ENCODE measurements at regions not wholly inside any gene's neighbourhood (a gene's known extent, or its start where the extent isn't known, plus 50 kb on each side); places are given as distances from the start of the nearest gene placed in this dataset.

- TF ChIP-seq, protein P1, sequence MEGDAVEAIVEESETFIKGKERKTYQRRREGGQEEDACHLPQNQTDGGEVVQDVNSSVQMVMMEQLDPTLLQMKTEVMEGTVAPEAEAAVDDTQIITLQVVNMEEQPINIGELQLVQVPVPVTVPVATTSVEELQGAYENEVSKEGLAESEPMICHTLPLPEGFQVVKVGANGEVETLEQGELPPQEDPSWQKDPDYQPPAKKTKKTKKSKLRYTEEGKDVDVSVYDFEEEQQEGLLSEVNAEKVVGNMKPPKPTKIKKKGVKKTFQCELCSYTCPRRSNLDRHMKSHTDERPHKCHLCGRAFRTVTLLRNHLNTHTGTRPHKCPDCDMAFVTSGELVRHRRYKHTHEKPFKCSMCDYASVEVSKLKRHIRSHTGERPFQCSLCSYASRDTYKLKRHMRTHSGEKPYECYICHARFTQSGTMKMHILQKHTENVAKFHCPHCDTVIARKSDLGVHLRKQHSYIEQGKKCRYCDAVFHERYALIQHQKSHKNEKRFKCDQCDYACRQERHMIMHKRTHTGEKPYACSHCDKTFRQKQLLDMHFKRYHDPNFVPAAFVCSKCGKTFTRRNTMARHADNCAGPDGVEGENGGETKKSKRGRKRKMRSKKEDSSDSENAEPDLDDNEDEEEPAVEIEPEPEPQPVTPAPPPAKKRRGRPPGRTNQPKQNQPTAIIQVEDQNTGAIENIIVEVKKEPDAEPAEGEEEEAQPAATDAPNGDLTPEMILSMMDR (IDR thresholded peaks at IDR 0.05; ENCODE audit: borderline replicate concordance, insufficient read depth, low read depth, low read length), result no peak
- H3K4me3 ChIP-seq (ENCODE audit: low read depth, low read length), result no peak overlapping the region
Measured at GRCh38 chr1:229798558-229798957, 172.5 kb downstream of the URB2 start.

- no peak overlapping the region for H3K4me3 ChIP-seq (ENCODE audit: low read depth, low read length)
- TF ChIP-seq, protein P1 (IDR thresholded peaks at IDR 0.05; ENCODE audit: borderline replicate concordance, insufficient read depth, low read depth, low read length), result no peak
Measured at GRCh38 chr1:229803626-229804217, 177.7 kb downstream of the URB2 start.

GRCh38 chr1:229808272-229808671, 182.2 kb downstream of the URB2 start:
- TF ChIP-seq, protein P1 (IDR thresholded peaks at IDR 0.05; ENCODE audit: borderline replicate concordance, insufficient read depth, low read depth, low read length), result no peak
- no peak overlapping the region for H3K4me3 ChIP-seq (ENCODE audit: low read depth, low read length)

DNA sequence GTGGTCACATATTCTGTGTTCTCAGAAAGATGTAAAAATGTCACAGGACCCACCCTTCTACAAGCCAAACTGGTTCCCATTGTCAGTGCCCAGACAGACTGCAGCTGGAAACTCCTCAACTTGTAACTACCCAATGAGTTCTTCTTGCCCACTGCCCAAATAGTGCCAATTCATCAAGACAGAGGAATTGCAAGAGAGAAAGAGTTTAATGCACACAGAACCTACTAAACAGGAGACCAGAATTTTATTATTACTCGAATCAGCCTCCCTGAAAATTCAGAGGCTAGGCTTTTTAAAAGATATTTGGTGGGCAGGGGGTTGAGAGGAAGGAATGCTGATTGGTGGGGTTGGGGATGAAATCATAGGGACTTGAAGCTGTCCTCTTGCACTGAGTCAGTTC, 184.1 kb downstream of the URB2 start:
- TF ChIP-seq, protein P1 (IDR thresholded peaks at IDR 0.05; ENCODE audit: borderline replicate concordance, insufficient read depth, low read depth, low read length), result no peak
- no peak overlapping the region for H3K4me3 ChIP-seq (ENCODE audit: low read depth, low read length)

GRCh38 chr1:229810961-229811360, 184.9 kb downstream of the URB2 start:
- H3K4me3 ChIP-seq (ENCODE audit: low read depth, low read length), result no peak overlapping the region
- TF ChIP-seq, protein P1 (IDR thresholded peaks at IDR 0.05; ENCODE audit: borderline replicate concordance, insufficient read depth, low read depth, low read length), result no peak

DNA sequence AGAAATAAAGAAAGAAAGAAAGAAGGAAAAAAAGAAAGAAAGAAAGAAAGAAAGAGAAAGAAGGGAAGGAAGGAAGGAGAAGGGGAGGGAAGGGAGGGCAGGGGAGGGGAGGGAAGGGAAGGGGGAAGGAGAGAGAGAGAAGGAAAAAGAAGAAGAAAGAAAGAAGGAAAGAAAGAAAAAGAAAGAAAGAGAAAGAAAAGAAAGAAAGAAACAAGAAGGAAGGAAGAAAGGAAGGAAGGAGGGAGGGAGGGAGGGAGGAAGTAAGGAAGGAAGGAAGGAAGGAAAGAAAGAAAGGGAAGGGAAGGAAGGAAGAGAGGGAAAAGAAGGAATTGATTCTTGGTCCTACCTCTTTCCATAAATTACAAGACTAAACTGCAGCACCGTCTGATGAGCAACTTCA, 186.1 kb downstream of the URB2 start:
- TF ChIP-seq, protein P1 (IDR thresholded peaks at IDR 0.05; ENCODE audit: borderline replicate concordance, insufficient read depth, low read depth, low read length), result no peak

DNA sequence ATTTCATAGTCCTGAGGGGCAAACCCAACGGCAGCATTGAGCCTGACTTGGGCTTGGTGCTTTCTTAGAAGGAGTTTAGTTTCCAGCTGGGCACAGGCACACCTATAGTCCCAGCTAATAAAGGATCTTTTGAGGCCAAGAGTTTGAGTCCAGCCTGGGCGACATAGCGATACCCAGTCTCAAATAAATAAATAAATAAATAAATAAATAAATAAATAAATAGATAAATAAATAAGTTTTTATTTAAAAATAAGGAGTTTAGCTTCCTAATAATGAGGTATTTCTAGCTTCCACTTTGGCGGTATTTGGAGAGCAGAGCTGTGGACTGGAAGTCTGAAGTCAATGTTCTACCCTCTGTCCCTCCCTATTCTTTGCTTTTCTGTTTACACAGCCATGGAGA, 186.6 kb downstream of the URB2 start:
- no peak overlapping the region for H3K4me3 ChIP-seq (ENCODE audit: low read depth, low read length)
- TF ChIP-seq, protein P1 (IDR thresholded peaks at IDR 0.05; ENCODE audit: borderline replicate concordance, insufficient read depth, low read depth, low read length), result no peak

More for the DNA sequence above, 186.1 kb downstream of the URB2 start:
- no peak overlapping the region for H3K4me3 ChIP-seq (ENCODE audit: low read depth, low read length)
